Stimulated activated CD4-positive, alpha-beta T cell treated with anti-CD3 and anti-CD28 coated beads, Interleukin-1b, Interleukin-23, amount 100 ng/mL, for 4 hours (primary cell): ENCODE measurements at regions not wholly inside any gene's neighbourhood (a gene's known extent, or its start where the extent isn't known, plus 50 kb on each side); places are given as distances from the start of the nearest gene placed in this dataset.

Experiments used
- DNase-seq, 2 donors: peaks; one replicate each; pipeline ENCODE4 v3.0.0-alpha.2; 2020; ENCODE audit warnings: low read depth in 2 of 2

- DNase-seq = no peak
Measured at GRCh38 chr3:72240531-72240930, 455.6 kb upstream of the PROK2 start.

- no peak for DNase-seq
Measured at GRCh38 chr3:72238801-72239200, 453.9 kb upstream of the PROK2 start.

GRCh38 chr3:72238010-72238691 is 453.2 kb upstream of the PROK2 start:
- DNase-seq = no peak

DNA sequence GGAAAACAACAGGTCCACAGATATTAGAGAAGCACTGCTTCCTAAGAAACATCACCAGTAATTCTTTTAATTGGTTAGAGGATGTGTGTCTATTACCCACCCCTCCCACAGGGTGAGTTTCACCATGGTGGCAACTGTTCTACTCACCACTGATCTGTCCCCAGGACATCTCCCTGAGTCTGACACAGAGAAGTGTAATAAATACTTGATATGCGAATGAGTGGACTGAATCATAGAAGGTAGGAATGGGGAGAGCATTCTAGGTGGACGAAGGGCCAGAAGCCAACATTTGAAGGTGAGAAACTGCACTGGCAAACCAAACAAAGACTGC is 452.7 kb upstream of the PROK2 start:
- DNase-seq = no peak

DNA sequence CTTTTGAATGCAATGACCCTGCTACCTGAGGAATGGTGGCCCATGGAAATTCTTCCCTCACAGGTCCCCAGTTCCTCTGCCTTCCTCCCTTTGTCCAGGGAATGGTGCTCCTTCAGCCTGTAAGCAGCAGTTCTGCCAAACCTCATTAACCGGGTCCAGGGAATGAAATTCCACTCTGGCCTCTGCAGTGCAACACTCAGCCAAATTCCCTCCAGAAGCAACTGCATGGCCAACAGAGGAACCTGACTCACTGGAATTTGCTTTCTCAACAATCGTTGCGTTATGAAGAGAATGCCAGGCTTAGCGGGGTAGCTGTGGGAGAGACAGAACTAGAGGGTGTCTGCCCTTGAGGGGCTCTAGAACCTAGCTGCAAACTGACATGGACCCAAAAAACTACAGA is 449.4 kb upstream of the PROK2 start:
- no peak for DNase-seq

- no peak for DNase-seq
Measured at GRCh38 chr3:72233571-72233970, 448.6 kb upstream of the PROK2 start.

DNA sequence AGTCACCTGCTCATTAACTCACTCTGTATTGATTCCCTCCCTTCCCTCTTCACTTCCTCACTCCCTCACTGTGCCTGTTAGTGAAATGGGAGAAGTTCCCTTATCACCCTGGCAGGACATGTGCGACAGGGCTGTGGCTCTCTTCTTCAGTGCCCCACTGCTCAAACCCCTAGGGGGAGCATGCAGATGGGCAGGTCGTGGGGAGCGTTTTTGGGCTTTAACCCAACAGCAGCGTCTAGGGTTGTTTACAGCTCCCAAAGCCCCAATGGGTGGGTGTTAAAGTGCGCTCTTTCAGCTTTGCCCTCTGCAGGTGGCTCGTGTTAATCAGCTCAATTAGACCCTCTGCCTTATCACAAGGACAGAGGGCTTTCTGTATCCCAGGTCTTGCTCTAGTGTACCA is 447.8 kb upstream of the PROK2 start:
- DNase-seq = no peak

GRCh38 chr3:72232331-72232730 is 447.4 kb upstream of the PROK2 start:
- no peak for DNase-seq

DNA sequence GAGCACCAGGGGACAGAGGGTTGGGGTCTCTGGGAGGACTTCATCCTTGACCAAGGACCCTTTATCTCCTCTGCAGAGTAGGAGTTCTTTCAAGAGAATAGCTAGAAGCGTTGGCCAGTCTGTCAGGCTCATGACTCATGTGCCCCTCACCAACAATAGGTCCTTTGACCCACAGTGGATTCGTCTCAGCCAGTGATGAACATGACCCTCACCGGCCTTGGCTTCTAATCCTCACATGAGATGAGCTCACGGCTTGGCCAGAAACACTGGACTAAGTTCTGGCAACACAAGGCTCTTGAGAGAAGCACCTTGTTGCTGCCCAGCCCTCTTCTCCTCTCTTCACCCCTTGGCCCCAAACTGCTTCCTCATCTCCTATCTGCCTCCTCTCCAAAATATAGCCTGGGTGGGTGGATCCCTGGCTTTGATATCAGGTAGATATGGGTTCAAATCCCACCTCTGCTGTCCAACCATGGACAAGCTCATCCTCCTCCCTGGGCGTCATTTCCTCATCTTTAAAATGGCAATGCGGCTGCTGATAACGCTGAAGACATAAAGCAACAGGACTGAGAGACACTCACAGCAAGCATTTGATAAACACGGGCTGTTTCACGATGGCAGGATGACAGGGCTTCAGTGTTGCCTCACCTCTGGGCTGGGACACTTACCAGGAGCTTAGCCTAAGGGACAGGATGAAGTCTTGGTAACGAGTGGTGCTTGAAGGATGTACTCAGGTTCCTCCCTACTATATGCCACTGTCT is 446.7 kb upstream of the PROK2 start:
- DNase-seq = no peak

GRCh38 chr3:72230774-72231379 is 445.9 kb upstream of the PROK2 start:
- DNase-seq = no peak

DNA sequence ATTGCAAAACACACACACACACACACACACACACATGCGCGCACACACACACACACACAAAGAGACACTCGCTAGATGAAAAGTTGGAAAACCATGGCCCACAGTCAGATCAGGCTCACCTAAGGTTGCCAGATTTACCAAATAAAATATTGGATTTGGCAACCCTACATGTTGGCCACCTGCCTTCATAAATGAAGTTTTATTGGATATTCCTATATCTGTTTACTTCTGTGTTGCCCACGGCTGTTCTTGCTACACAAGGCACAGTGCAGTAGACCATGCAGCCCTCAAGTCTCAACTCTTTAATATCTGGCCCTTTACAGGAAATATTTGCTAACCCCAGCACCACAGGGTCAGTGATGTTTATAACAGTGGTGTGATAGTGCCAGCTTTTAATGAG is 445.0 kb upstream of the PROK2 start:
- no peak for DNase-seq

- DNase-seq = no peak
Measured at GRCh38 chr3:72227486-72228070, 442.6 kb upstream of the PROK2 start.

GRCh38 chr3:72224804-72225509 is 440.0 kb upstream of the PROK2 start:
- no peak for DNase-seq

- DNase-seq = no peak
Measured at GRCh38 chr3:72223628-72224027, 438.7 kb upstream of the PROK2 start.

GRCh38 chr3:72223116-72223515 is 438.2 kb upstream of the PROK2 start:
- no peak for DNase-seq

GRCh38 chr3:72222410-72222809 is 437.5 kb upstream of the PROK2 start:
- no peak for DNase-seq

DNA sequence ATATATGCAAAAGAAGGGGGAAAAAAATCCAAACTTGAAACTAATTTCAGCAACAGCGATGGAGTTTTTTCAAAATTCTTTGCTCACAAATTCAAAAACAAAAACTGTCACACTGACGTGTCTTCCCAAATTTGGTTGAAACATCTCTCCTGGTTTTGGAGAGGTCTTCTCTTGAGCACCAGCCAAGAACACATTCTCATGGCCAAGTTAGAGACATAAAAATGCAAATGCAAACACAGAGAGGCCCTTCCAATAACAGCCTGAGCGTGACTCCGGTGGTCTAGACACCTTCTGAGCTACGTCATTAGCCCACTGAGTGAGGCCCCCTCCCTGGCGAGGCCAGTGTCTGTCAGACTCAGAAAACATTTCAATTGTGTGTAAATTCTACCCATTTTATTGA is 436.0 kb upstream of the PROK2 start:
- DNase-seq = no peak

- DNase-seq = no peak
Measured at GRCh38 chr3:72219752-72220151, 434.8 kb upstream of the PROK2 start.

- no peak for DNase-seq
Measured at GRCh38 chr3:72217570-72217969, 432.6 kb upstream of the PROK2 start.

GRCh38 chr3:72214066-72214951 is 429.4 kb upstream of the PROK2 start:
- no peak for DNase-seq
